Testis (tissue), 2 donors: ENCODE measurements at regions not wholly inside any gene's neighbourhood (a gene's known extent, or its start where the extent isn't known, plus 50 kb on each side); places are given as distances from the start of the nearest gene placed in this dataset.

Source experiments
- CTCF ChIP-seq, 3 experiments: fragments of 450-650 bp in 2 of 3; fragments of 200-600 bp in 1 of 3; sonication (generic) in 1 of 3; IDR thresholded peaks; one replicate each; pipeline ENCODE4 v1.5.1; 2016 to 2019; ENCODE audit warnings: antibody characterized with exemption in 3 of 3, mild to moderate bottlenecking in 2 of 3, moderate library complexity in 1 of 3
- POLR2A ChIP-seq: fragments of 450-650 bp; IDR thresholded peaks from one replicate; pipeline ENCODE4 v1.6.1; 2017; ENCODE audit warnings: antibody characterized with exemption, mild to moderate bottlenecking, moderate library complexity

DNA sequence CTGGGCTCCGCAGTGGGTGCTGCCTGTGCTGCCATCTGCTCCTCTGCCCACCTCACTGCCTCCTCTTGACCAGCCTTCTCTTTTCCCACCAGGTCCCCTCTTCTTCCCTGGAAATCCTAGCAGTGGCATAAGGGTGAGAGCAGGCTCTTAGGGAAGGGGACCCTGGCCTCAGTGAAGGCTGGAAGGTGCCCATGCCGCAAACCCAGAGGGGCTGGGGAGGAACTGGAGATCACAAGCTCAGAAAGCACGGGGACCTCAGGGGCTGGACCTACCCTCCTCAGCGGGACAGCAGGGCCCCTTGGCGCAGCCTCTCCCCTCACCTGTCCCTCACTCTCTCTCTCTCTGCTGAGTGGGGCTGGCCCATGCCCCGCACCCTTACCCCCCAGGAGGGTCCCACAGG is 144.4 kb upstream of the IRX2 start:
- TF ChIP-seq CTCF (IDR thresholded peaks at IDR 0.05) (no peak), POLR2A (no peak)
